ENCODE measurements at regions not wholly inside any gene's neighbourhood (a gene's known extent, or its start where the extent isn't known, plus 50 kb on each side); places are given as distances from the start of the nearest gene placed in this dataset.

DNA sequence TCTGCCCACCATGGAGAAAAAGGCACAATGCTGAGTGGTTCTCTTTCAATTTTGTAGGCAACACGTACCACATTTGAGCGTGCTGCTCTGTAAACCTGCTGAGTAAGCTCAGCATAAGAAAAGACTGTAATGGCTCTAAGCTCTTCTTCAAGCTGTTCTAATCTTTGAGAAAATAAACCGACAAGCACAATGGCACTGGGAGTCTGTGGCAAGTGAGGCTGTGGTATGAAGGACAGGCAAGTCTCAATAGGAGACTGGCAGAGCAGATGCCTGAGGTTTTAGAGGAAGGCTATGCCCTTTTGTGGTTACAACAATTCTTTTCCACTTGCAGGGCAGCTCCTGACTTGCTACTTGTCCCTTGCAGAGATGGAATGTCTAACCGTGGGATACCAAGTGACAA, 136.7 kb upstream of the EXOC2 start:
- TF ChIP-seq EZH2phosphoT487 (IDR thresholded peaks at IDR 0.05; ENCODE audit: insufficient read depth, low read depth) (no peak), EZH2 (IDR thresholded peaks at IDR 0.05; ENCODE audit: insufficient read depth, poor library complexity, severe bottlenecking) (no peak)

Measured in GM23248 (cell line).